Thyroid gland (tissue), 4 donors: ENCODE measurements at regions not wholly inside any gene's neighbourhood (a gene's known extent, or its start where the extent isn't known, plus 50 kb on each side); places are given as distances from the start of the nearest gene placed in this dataset.

Experiments
- POLR2A ChIP-seq, 2 donors: fragments of 450-650 bp; IDR thresholded peaks; one replicate each; pipeline ENCODE4 v1.6.1; 2017; ENCODE audit warnings: antibody characterized with exemption in 2 of 2, mild to moderate bottlenecking in 2 of 2, moderate library complexity in 1 of 2
- TF ChIP-seq, protein P1 (sequence below), 6 experiments: fragments of 200-600 bp in 3 of 6; fragments of 450-650 bp in 3 of 6; sonication (generic) in 3 of 6; IDR thresholded peaks; one replicate each; pipeline ENCODE4 v1.5.1; 2016 to 2019; ENCODE audit warnings: antibody characterized with exemption in 6 of 6, mild to moderate bottlenecking in 2 of 6, inconsistent platforms in 1 of 6, moderate library complexity in 1 of 6

DNA sequence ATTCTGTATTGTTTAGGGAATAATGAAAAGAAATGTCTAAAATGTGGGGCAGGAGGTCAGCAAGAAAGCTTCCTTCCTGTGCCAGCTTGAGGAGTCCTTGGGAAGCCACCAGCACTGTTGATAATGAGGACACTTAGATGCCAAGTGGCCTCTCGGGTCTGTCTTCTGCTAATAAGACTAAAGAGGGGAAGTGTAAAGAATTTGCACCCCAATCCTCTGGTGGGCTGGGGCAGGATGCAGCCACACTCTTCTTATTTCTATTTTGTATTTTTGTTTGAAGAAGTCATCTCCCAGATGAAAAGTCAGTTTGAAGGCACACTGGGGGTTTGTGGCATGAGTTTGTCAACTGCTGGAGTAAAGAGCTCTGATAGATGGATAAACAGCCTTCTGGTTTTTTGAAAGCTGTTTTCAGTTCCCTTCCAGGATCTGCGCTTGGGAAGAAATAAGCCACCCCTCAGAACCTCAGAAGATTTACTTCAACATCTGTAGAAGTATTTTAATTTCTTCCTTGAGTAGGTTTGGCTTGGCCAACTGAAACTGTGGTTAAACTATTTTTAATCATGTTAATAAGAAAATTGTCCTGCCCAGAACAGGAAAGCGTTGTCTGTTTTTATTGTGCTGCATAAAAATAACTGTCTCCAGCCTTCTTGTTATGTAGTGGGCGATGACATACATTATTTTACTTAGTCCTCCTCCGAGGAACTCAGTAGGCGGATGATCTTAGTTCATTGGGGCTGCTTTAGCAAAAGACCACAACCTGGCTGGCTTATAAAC lies 128.8 kb upstream of the GPR26 start:
- TF ChIP-seq, protein P1, sequence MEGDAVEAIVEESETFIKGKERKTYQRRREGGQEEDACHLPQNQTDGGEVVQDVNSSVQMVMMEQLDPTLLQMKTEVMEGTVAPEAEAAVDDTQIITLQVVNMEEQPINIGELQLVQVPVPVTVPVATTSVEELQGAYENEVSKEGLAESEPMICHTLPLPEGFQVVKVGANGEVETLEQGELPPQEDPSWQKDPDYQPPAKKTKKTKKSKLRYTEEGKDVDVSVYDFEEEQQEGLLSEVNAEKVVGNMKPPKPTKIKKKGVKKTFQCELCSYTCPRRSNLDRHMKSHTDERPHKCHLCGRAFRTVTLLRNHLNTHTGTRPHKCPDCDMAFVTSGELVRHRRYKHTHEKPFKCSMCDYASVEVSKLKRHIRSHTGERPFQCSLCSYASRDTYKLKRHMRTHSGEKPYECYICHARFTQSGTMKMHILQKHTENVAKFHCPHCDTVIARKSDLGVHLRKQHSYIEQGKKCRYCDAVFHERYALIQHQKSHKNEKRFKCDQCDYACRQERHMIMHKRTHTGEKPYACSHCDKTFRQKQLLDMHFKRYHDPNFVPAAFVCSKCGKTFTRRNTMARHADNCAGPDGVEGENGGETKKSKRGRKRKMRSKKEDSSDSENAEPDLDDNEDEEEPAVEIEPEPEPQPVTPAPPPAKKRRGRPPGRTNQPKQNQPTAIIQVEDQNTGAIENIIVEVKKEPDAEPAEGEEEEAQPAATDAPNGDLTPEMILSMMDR (IDR thresholded peaks at IDR 0.05), result no peak
- TF ChIP-seq POLR2A (IDR thresholded peaks at IDR 0.05), result no peak
